Loucy (cell line): ENCODE measurements at regions not wholly inside any gene's neighbourhood (a gene's known extent, or its start where the extent isn't known, plus 50 kb on each side); places are given as distances from the start of the nearest gene placed in this dataset.

ENCODE experiments used
- CTCF ChIP-seq: fragments of 200-600 bp; sonication (generic); conservative IDR thresholded peaks from 2 replicates; pipeline ENCODE4 v1.5.1; 2014; ENCODE audit warnings: mild to moderate bottlenecking, antibody characterized with exemption, low read length
- EZH2phosphoT487 ChIP-seq: fragments of 200-600 bp; IDR thresholded peaks from 2 replicates; pipeline ENCODE4 v1.6.1; 2018; ENCODE audit warnings: antibody characterized with exemption, mild to moderate bottlenecking, moderate library complexity, borderline replicate concordance

- no peak for TF ChIP-seq CTCF
- TF ChIP-seq EZH2phosphoT487: no peak
Measured at GRCh38 chr1:218666263-218666662, 321.1 kb downstream of the TGFB2 start.
